ENCODE measurements at regions not wholly inside any gene's neighbourhood (a gene's known extent, or its start where the extent isn't known, plus 50 kb on each side); places are given as distances from the start of the nearest gene placed in this dataset.
"Not testable (repeated sequence)": the region's sequence is repeated elsewhere in the genome, so short reads cannot be mapped to it uniquely, and the experiment has no call there.

DNA sequence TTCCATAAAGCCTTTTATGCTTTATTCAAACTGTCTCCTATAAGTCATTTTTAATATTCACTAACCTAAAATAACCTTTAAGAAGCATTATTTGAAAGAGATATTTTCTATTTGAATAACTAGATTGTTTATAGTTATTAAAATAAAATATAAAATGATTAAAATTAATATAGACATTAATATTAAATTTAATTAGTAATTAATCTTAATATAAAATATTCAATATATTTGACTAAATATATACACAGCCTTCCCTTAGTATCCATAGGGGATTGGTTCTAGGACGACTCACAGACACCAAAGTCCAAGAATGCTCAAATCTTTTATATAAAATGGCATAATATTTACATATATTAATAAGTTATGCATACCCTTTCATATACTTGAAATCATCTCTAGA, 1014.1 kb downstream of the TBL1XR1 start:
- no peak for DNase-seq

DNA sequence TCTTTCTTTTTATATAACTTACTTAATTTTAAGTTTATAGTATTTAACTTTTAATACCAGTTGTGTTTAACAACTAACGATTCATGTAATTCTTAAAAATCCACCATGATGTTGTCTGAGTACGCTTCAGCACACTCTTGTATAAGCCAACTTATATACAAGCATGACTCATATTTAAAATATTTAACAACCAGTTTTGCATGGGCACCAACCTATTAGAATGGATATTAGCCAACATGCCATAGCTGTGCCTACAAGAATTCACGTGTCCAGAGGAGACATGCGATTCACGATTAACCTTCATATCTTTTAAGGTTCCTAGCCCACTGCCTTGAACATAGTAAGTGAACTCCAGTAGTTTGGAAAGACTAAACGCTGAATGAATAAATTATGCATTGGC, 1023.2 kb downstream of the TBL1XR1 start:
- no peak for DNase-seq

DNA sequence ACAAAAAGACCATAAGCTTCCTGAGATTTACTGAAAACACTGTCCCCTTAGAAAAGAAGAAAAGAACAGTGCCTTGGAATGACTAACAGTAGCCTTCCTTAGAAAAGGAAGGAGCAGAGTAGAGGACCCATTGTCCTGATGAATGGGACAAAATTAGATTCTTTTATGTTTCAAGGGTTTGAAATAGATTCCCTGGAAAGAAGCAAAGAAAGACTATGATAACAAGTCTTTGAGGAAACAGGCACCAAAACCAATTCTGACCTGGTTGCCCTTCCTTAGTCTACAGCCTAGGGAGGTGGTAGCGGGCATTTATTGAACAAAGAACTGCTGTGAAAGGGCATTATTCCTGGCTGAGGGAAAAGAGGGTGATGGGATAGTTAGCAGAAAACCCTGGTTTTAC, 1024.8 kb downstream of the TBL1XR1 start:
- no peak for DNase-seq

DNA sequence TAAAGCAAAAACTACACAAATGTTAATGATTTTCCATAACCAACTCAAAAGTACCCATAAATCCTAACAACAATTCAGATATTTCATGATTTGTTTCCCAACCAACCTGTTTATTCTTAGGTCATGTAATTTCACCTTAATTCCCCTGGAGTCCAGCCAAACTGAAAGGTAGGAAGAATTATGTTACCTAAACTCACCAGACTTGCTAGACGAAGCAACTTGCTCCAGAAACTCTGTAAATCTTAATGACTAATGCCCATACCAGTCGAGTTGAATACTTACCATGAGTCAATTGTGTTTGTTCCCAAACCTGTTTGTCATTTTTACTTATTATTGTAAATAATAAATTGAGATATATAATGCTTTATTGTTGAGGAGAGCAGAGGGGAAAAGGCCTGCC, 1030.0 kb downstream of the TBL1XR1 start:
- DNase-seq, result no peak

DNA sequence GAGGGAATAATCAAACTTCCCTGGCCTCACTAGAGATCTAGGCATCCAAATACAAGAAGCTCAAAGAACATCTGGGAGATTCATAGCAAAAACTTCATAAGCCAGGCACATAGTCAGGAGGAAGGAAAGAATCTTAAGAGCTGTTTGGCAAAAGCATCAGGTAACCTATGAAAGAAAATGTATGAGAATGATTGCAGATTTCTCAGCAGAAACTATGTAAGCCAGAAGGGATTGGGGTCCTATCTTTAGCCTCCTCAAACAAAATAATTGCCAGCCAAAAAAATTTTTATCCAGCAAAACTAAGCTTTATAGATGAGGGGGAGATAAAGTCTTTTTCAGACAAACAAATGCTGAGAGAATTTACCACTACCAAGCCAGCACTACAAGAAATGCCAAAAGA, 1036.3 kb downstream of the TBL1XR1 start:
- no peak for DNase-seq

DNA sequence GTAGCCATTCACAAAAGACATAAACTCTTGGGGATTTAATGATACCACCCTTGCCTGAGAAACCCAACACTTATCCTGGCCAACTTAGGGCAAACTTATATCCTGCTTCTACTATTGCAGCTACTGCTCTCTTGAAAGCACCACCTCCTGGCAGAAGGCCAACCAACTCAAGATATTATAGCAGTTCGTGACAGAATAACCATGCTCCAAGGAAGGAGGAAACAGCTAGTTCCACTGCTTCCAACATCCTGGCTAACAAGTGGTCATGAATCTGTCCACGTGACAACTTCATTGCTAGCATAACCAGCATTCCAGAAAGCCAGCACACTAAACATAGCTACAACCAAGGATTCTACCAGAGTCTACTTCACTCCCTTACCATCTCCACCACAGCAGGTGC, 1037.5 kb downstream of the TBL1XR1 start:
- DNase-seq, result no peak

DNA sequence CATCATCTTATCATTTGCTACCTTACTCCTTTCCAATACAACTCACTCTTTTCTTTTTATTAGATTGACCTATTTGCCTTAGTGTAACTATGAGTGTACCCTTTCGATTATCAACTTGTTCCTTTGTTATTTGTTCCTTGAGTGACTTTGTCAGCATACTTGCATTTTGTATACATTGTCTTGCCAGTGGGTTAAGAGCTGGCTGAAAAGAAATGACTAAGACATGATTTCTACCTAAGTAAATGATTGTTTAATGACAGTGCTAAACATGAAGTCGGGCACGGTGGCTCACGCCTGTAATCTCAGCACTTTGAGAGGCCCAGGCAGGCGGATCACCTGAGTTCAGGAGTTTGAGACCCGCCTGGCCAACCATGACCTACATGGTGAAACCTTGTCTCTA, 1042.3 kb downstream of the TBL1XR1 start:
- no peak for DNase-seq

DNA sequence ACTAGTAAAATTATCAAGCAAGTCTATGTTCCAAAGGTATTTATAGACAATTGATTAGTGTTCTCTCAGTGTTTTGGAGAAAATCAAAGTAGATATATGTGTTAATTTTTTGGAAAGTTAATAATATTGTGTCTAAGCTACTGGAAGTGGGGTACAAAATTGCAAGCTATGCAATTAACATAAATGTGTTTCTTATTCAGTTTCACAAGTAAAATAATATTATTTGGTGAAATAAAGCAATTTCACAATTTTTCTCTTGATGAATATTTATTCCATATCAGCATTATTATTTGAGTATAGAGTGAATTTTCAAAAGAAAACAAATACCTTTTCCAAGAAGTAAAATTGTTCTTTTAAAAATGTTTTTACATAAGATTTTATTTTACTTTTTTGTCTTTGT, 1047.7 kb downstream of the TBL1XR1 start:
- no peak for DNase-seq

DNA sequence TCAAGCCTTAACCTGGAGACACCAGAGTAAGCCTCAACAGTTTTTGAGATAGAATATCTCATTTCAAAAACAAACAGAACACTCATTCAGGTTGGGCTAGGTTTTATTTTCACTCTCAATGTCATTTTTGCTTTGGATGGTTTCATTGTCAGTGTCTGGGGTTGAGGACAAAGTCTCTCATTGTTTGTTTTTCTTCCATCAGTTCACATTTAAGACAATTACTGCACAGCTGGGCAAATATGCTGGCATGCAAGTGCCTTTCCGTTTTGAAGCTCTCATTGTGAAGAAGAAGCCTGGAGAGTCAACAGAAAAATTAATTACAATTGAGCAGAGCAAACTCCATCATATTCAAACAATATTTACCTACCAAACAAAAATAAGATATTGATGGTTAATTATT, 1050.0 kb downstream of the TBL1XR1 start:
- no peak for DNase-seq

DNA sequence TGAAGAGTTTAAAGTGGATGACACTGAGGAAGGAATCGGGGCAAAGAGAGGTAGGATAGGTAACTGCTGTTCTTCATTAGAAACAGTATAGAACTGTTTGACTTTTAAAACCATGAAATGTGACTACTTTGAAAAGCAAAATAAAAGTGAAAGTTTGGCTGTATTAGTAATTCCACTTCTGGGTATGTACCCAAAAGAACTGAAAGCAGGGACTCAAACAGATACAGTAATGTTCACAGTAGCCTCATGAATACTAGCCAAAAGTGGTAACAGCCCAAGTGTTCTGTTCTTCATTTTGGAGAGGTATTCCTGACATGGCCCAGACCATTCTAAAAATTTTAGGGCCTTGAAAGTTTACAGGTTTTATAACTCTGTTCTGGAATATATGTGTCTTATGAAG, 1055.4 kb downstream of the TBL1XR1 start:
- no peak for DNase-seq

DNA sequence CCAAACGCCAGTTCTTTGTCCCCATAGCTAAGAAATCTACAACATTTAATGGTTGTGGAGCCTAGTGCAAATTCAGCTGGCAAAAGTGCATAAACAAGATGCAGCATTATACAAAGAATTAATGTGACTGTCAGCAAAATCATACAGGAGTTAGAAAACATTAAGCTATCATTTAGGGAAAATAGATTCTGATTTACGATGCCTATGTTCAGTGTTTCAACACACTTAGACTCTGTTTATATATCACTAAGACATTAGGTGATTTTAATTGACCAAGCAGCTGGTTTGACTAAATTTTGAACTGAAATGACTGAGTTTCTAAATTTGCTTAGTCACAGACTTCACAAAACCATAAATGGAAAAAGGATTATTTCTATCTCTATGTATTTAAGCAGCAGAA, 1076.8 kb downstream of the TBL1XR1 start:
- no peak for DNase-seq

DNA sequence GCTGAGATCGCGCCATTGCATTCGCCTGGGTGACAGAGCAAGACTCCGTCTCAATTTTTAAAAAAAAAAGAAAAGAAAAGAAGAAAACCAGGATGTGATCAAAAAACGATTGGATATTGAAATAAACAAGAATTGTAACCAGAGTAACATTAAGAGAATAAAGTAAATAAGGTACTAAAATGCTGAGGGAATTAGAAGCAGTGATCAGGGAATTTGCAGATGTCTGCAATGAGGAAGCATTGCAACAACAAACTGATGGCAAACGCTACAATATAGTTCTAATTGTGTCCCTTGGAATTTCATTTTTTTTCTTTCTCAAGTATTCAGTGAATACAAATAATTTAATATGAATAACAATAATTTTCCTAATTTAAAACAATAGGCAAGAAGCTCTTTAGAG, 1077.5 kb downstream of the TBL1XR1 start:
- no peak for DNase-seq

DNA sequence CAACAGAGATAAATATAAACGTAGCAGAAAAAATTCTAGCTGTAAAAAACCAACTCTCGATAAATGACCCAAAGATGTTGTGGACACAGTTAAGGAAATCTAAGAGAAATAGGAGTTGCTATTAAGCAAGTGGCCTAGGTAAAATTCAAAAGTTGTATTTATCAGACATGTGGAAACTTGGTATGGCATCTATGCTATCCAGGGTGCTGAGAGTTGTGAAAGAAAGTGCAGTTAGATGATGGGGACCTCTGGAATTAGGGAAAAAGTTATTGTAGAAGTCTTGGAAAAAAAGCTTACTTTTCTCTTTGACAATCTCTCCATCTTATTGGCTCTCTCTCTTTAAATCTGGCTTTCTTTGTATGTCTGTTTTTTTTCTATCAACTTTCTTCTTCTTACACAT, 1090.9 kb downstream of the TBL1XR1 start:
- DNase-seq, result no peak

DNA sequence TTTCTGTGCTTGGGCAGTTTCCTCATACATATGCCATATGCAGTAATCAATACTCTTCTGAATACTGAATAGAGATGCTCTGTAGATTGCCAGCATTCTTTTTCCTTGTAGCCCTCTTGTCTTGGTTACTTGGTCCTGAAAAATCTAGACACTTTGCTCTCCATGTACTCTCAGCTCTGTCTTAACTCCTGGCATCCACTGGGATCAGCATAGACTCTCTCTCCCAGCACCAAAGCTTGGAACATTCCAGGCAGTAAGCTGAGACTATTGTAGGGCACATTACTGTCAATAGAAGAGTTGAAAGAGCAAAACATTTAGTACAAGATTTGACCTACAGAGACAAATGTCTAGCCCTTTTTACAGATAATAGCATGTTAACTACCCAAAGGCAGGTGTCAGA, 1100.3 kb downstream of the TBL1XR1 start:
- no peak for DNase-seq

DNA sequence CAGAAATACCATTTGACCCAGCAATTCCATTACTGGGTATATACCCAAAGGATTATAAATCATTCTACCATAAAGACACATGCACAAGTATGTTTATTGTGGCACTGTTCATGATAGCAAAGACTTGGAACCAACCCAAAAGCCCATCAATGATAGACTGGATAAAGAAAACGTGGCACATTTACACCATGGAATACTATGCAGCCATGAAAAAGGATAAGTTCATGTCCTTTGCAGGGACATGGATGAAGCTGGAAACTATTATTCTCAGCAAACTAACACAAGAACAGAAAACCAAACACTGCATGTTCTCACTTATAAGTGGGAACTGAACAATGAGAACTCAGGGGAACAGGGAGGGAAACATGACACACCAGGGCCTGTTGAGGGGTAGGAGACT, 1103.4 kb downstream of the TBL1XR1 start:
- not testable (repeated sequence) for DNase-seq

DNA sequence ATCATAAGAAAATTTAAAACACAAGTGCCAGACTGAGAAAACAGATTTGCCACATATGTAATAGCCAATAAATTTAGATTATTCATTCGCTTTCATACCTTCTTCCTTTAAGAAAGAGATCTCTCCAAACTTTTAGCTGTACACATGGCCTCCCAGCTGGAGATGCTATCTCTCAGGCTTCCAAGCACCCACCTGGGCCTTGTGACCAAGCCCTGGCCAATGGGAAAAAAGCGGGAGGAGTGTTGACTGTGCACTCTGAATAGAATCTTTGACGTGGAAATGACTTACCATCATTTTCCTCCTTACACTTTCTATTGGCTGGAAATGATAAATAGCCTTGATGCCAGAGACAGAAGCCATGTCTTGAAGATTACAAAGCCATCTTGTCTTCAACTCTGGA, 1106.6 kb downstream of the TBL1XR1 start:
- no peak for DNase-seq

DNA sequence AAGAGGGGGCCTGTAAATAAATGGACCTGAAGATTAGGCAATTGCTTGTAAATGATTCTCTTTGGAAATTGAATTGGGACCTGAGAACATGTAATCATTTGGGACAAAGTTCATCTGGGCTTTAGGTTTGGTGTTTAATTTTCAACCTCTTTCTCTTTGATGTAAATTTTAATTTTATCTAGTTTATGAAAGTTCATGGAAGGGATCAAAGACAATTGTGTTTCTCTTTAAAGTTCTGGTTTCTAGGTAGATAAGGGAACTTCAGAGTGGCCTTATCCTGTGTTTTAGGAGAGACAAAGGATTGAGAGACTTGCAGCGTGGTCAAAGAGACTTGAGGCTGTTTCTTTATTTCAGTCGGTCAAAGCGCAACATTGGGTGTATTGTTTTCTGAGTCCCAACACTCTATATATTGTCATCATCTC, 1108.3 kb downstream of the TBL1XR1 start:
- DNase-seq, result no peak

DNA sequence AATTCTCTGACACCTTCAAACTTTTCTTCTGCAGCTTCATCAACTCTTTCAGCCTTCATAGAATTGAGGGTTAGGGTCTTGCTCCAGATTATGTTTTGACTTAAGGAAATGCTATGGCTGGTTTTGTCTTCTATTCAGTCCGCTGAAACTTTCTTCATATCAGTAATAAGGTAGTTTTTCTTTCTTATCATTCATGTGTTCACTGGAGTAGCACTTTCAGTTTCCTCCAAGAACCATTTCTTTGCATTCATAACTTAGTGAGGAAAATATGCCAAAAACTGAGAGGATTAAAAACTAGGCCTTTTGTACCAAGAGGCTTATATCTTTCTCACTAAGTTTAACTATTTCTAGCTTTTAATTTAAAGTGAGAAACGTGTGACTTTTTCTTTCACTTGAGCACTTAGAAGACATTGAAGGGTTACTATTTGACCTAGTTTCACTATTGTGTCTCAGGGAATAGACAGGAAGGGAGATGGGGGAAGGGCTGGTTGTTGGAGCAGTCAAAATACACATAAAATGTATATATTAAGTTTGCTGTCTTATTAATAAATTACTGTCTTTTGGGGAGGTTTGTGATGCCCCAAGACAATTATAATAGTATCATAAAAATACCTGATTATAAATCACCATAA, 1110.1 kb downstream of the TBL1XR1 start:
- no peak for DNase-seq

DNA sequence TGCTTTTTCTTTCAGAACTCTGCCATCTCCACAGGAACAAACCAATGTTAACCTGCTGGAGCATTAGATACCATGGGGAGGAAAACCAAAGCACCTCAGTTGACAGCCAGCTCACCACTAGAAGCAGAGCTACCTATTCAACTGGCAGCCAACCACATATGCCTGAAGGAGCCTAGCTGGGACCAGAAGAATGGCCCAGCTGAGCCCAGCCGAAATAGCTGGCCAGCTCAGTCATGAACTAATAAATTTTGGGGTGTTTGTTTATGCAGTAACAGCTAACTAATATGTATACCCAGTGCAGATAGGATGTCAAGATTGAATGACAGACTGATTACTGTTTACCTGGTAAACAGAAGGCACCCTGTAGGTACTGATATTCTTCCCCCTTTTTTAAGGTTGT, 1117.5 kb downstream of the TBL1XR1 start:
- no peak for DNase-seq

DNA sequence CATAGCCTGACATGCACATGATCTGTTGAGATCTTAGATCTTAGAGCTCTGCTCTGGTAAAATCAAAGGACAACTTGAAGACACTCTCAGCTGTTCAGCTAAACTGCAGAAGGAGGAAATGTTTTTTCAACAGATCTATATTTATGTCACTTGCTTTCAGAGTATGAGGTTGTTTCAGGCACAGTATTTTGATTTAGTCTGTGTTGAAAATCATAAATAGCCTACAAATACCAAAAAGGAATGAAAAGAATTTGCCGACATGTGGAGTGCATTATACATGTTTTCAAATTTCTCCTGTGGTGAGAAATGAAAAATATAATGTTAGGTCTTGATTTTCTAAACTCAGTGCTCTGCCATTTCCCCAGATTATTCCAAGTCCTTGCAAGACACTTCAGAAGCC, 1118.4 kb downstream of the TBL1XR1 start:
- no peak for DNase-seq

DNA sequence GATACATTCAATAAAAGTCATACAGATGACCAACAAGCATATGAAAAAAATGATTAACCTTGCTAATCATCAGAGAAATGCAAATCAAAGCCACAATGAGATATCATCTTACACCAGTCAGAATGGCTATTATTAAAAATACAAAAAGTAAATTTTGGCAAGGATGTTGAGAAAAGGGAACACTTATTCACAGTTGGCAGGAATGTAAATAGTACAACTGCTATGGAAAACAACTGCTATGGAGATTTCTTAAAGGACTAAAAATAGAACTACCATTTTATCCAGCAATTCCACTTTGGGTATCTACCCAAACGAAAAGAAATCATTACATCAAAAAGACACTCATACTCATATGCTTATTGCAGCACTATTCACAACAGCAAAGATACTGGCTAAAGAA, 1121.8 kb downstream of the TBL1XR1 start:
- DNase-seq, result no peak

DNA sequence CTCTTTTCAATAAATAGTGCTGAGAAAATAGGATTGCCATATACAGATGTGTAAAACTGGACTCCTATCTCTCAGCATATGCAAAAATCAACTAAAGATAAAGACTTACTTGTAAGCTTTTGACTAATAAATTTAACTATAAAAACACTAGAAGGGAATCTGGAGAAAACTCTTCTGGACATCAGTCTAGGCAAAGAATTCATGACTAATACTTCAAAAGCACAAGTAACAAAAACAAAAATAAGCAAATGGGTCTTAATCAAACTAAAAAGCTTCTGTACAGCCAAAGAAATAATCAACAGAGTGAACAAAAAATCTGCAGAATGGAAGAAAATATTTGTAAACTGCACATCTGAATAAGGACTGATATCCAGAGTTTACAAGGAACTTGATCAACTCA, 1122.2 kb downstream of the TBL1XR1 start:
- DNase-seq, result no peak

DNA sequence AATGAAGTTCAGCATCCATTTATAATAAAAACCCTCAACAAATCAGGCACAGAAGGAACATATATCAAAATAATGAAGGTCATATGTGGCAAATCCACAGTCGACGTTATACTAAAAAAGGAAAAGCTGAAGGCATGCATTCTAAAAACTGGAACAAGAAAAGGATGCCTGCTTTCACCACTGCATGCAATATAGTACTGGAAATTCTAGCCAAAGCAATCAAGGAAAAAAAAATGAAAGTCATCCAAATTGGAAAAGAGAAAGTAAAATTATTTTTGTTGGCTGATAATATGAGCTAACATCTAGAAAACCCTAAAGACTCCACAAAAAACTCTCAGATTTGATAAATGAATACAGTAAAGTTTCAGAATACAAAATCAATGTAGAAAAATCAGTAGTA, 1123.2 kb downstream of the TBL1XR1 start:
- no peak for DNase-seq

DNA sequence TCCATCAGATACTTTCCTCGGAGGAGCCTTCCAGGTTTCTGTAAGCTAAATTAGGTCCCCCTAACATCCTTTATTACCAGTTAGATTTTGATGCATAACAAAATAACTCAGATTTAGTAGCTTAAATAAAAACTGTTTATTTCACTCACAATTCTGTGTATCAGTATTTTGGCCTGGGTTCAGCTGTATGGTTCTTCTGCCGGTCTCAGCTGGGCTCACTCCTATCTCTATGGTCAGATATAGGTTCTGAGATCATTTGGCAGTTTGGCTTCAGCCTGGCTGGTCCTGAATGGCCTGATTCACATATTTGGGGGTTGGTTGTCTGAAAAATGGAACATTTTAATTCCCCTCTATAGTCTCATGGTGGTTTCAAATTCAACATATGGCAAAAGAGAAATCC, 1125.3 kb downstream of the TBL1XR1 start:
- no peak for DNase-seq

DNA sequence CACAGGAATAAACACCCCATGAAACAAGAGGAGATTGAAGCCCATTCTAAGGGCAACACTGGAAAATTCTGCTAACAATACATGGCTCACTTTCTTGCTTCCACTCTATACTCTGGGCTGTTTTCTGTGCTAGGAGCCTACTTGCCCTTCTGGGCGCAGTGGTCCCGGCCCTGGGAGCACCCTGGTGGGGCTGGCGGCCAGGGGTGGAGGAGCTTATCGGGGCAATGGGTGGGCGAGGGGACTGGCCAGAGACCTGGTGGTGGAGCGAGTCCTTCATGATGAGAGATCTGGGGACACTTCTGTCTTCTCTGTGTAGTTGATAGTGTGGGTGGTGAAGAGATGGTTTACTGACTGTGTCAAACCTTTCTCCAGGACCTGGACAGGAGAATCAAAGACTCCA, 1128.5 kb downstream of the TBL1XR1 start:
- DNase-seq, result no peak

Measured in right kidney (tissue), 1 donor.